ENCODE measurements at regions not wholly inside any gene's neighbourhood (a gene's known extent, or its start where the extent isn't known, plus 50 kb on each side); places are given as distances from the start of the nearest gene placed in this dataset.

GRCh38 chr14:87084908-87085307 is 908.1 kb downstream of the GALC start:
- no peak for TF ChIP-seq EZH2 (optimal IDR thresholded peaks at IDR 0.05; ENCODE audit: low read depth, low read length)
- TF ChIP-seq, protein P1, sequence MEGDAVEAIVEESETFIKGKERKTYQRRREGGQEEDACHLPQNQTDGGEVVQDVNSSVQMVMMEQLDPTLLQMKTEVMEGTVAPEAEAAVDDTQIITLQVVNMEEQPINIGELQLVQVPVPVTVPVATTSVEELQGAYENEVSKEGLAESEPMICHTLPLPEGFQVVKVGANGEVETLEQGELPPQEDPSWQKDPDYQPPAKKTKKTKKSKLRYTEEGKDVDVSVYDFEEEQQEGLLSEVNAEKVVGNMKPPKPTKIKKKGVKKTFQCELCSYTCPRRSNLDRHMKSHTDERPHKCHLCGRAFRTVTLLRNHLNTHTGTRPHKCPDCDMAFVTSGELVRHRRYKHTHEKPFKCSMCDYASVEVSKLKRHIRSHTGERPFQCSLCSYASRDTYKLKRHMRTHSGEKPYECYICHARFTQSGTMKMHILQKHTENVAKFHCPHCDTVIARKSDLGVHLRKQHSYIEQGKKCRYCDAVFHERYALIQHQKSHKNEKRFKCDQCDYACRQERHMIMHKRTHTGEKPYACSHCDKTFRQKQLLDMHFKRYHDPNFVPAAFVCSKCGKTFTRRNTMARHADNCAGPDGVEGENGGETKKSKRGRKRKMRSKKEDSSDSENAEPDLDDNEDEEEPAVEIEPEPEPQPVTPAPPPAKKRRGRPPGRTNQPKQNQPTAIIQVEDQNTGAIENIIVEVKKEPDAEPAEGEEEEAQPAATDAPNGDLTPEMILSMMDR (IDR thresholded peaks at IDR 0.05; ENCODE audit: low read length): no peak
- no peak for TF ChIP-seq EZH2phosphoT487 (IDR thresholded peaks at IDR 0.05; ENCODE audit: low read length)
